ENCODE measurements at regions not wholly inside any gene's neighbourhood (a gene's known extent, or its start where the extent isn't known, plus 50 kb on each side); places are given as distances from the start of the nearest gene placed in this dataset.
"Not testable (repeated sequence)": the region's sequence is repeated elsewhere in the genome, so short reads cannot be mapped to it uniquely, and the experiment has no call there.

GRCh38 chr2:195574312-195574711, 82.7 kb upstream of the SLC39A10 start:
- H3K27ac ChIP-seq (ENCODE audit: insufficient read depth, low read length, poor library complexity, severe bottlenecking): no peak overlapping the region
- no peak overlapping the region for H3K4me3 ChIP-seq (ENCODE audit: insufficient read depth, low read depth, low read length, poor library complexity, severe bottlenecking)
- no peaks in the 10 kb centered on the region for H3K27me3 ChIP-seq (replicated peaks; ENCODE audit: control insufficient read depth, insufficient read depth, low read length, poor library complexity, severe bottlenecking)
- H3K4me1 ChIP-seq (ENCODE audit: control insufficient read depth, insufficient read depth, low read length, poor library complexity, severe bottlenecking): peaks cover 9% of the 10 kb centered on the region
- DNase-seq: no peak
- no peaks in the 10 kb centered on the region for H3K36me3 ChIP-seq (ENCODE audit: control insufficient read depth, insufficient read depth, low read length)
- H3K9me3 ChIP-seq (ENCODE audit: control insufficient read depth, low read length): no peaks in the 10 kb centered on the region

- no peak overlapping the region for H3K27ac ChIP-seq (ENCODE audit: insufficient read depth, low read length, poor library complexity, severe bottlenecking)
- DNase-seq: no peak
- no peak overlapping the region for H3K4me3 ChIP-seq (ENCODE audit: insufficient read depth, low read depth, low read length, poor library complexity, severe bottlenecking)
- no peaks in the 10 kb centered on the region for H3K27me3 ChIP-seq (replicated peaks; ENCODE audit: control insufficient read depth, insufficient read depth, low read length, poor library complexity, severe bottlenecking)
- no peaks in the 10 kb centered on the region for H3K36me3 ChIP-seq (ENCODE audit: control insufficient read depth, insufficient read depth, low read length)
- H3K4me1 ChIP-seq (ENCODE audit: control insufficient read depth, insufficient read depth, low read length, poor library complexity, severe bottlenecking): peaks cover 5% of the 10 kb centered on the region
- H3K9me3 ChIP-seq (ENCODE audit: control insufficient read depth, low read length): no peaks in the 10 kb centered on the region
These were observed 83.9 kb upstream of the SLC39A10 start for GRCh38 chr2:195572895-195573683.

GRCh38 chr2:195570329-195570728, 86.7 kb upstream of the SLC39A10 start:
- no peak for DNase-seq
- no peaks in the 10 kb centered on the region for H3K9me3 ChIP-seq (ENCODE audit: control insufficient read depth, low read length)
- H3K27ac ChIP-seq (ENCODE audit: insufficient read depth, low read length, poor library complexity, severe bottlenecking): no peak overlapping the region
- H3K27me3 ChIP-seq (replicated peaks; ENCODE audit: control insufficient read depth, insufficient read depth, low read length, poor library complexity, severe bottlenecking): no peaks in the 10 kb centered on the region
- no peak overlapping the region for H3K4me3 ChIP-seq (ENCODE audit: insufficient read depth, low read depth, low read length, poor library complexity, severe bottlenecking)
- no peaks in the 10 kb centered on the region for H3K36me3 ChIP-seq (ENCODE audit: control insufficient read depth, insufficient read depth, low read length)
- peaks cover 5% of the 10 kb centered on the region for H3K4me1 ChIP-seq (ENCODE audit: control insufficient read depth, insufficient read depth, low read length, poor library complexity, severe bottlenecking)

- Histone ChIP-seq H3K36me3 (ENCODE audit: control insufficient read depth, insufficient read depth, low read length) (no peaks in the 10 kb centered on the region), H3K27ac (ENCODE audit: insufficient read depth, low read length, poor library complexity, severe bottlenecking) (no peak overlapping the region), H3K9me3 (ENCODE audit: control insufficient read depth, low read length) (no peaks in the 10 kb centered on the region), H3K27me3 (replicated peaks; ENCODE audit: control insufficient read depth, insufficient read depth, low read length, poor library complexity, severe bottlenecking) (no peaks in the 10 kb centered on the region), H3K4me3 (ENCODE audit: insufficient read depth, low read depth, low read length, poor library complexity, severe bottlenecking) (no peak overlapping the region), H3K4me1 (ENCODE audit: control insufficient read depth, insufficient read depth, low read length, poor library complexity, severe bottlenecking) (peaks cover 5% of the 10 kb centered on the region)
- DNase-seq: no peak
These were observed 87.8 kb upstream of the SLC39A10 start for GRCh38 chr2:195569255-195569654.

- H3K9me3 ChIP-seq (ENCODE audit: control insufficient read depth, low read length); H3K4me3 ChIP-seq (ENCODE audit: insufficient read depth, low read depth, low read length, poor library complexity, severe bottlenecking); DNase-seq; H3K36me3 ChIP-seq (ENCODE audit: control insufficient read depth, insufficient read depth, low read length); H3K27me3 ChIP-seq (replicated peaks; ENCODE audit: control insufficient read depth, insufficient read depth, low read length, poor library complexity, severe bottlenecking): not testable (repeated sequence)
- Histone ChIP-seq H3K27ac (ENCODE audit: insufficient read depth, low read length, poor library complexity, severe bottlenecking) (peak overlapping the region; percentile 49), H3K4me1 (ENCODE audit: control insufficient read depth, insufficient read depth, low read length, poor library complexity, severe bottlenecking) (peaks cover 37% of the 10 kb centered on the region)
These were observed 92.3 kb upstream of the SLC39A10 start for GRCh38 chr2:195564625-195565135.

- DNase-seq: no peak
- Histone ChIP-seq H3K27me3 (replicated peaks; ENCODE audit: control insufficient read depth, insufficient read depth, low read length, poor library complexity, severe bottlenecking) (no peaks in the 10 kb centered on the region), H3K36me3 (ENCODE audit: control insufficient read depth, insufficient read depth, low read length) (no peaks in the 10 kb centered on the region), H3K4me3 (ENCODE audit: insufficient read depth, low read depth, low read length, poor library complexity, severe bottlenecking) (no peak overlapping the region), H3K9me3 (ENCODE audit: control insufficient read depth, low read length) (no peaks in the 10 kb centered on the region), H3K4me1 (ENCODE audit: control insufficient read depth, insufficient read depth, low read length, poor library complexity, severe bottlenecking) (peaks cover 41% of the 10 kb centered on the region), H3K27ac (ENCODE audit: insufficient read depth, low read length, poor library complexity, severe bottlenecking) (peak overlapping the region; percentile 49)
These were observed 93.0 kb upstream of the SLC39A10 start for GRCh38 chr2:195563857-195564512.

- Histone ChIP-seq H3K9me3 (ENCODE audit: control insufficient read depth, low read length) (no peaks in the 10 kb centered on the region), H3K27ac (ENCODE audit: insufficient read depth, low read length, poor library complexity, severe bottlenecking) (peak overlapping the region; percentile 69), H3K4me3 (ENCODE audit: insufficient read depth, low read depth, low read length, poor library complexity, severe bottlenecking) (peak overlapping the region; percentile 31), H3K27me3 (replicated peaks; ENCODE audit: control insufficient read depth, insufficient read depth, low read length, poor library complexity, severe bottlenecking) (no peaks in the 10 kb centered on the region), H3K36me3 (ENCODE audit: control insufficient read depth, insufficient read depth, low read length) (no peaks in the 10 kb centered on the region), H3K4me1 (ENCODE audit: control insufficient read depth, insufficient read depth, low read length, poor library complexity, severe bottlenecking) (peaks cover 41% of the 10 kb centered on the region)
- no peak for DNase-seq
These were observed 94.2 kb upstream of the SLC39A10 start for GRCh38 chr2:195562570-195563566.

GRCh38 chr2:195561116-195561921, 95.7 kb upstream of the SLC39A10 start:
- Histone ChIP-seq H3K4me1 (ENCODE audit: control insufficient read depth, insufficient read depth, low read length, poor library complexity, severe bottlenecking) (peaks cover 41% of the 10 kb centered on the region), H3K9me3 (ENCODE audit: control insufficient read depth, low read length) (no peaks in the 10 kb centered on the region), H3K27ac (ENCODE audit: insufficient read depth, low read length, poor library complexity, severe bottlenecking) (peak overlapping the region; percentile 69), H3K4me3 (ENCODE audit: insufficient read depth, low read depth, low read length, poor library complexity, severe bottlenecking) (no peak overlapping the region), H3K27me3 (replicated peaks; ENCODE audit: control insufficient read depth, insufficient read depth, low read length, poor library complexity, severe bottlenecking) (no peaks in the 10 kb centered on the region), H3K36me3 (ENCODE audit: control insufficient read depth, insufficient read depth, low read length) (no peaks in the 10 kb centered on the region)
- no peak for DNase-seq

- H3K4me3 ChIP-seq (ENCODE audit: insufficient read depth, low read depth, low read length, poor library complexity, severe bottlenecking): peak overlapping the region; percentile 5
- no peaks in the 10 kb centered on the region for H3K27me3 ChIP-seq (replicated peaks; ENCODE audit: control insufficient read depth, insufficient read depth, low read length, poor library complexity, severe bottlenecking)
- H3K27ac ChIP-seq (ENCODE audit: insufficient read depth, low read length, poor library complexity, severe bottlenecking): peak overlapping the region; percentile 69
- no peak for DNase-seq
- H3K36me3 ChIP-seq (ENCODE audit: control insufficient read depth, insufficient read depth, low read length): no peaks in the 10 kb centered on the region
- no peaks in the 10 kb centered on the region for H3K9me3 ChIP-seq (ENCODE audit: control insufficient read depth, low read length)
- peaks cover 41% of the 10 kb centered on the region for H3K4me1 ChIP-seq (ENCODE audit: control insufficient read depth, insufficient read depth, low read length, poor library complexity, severe bottlenecking)
These were observed 96.7 kb upstream of the SLC39A10 start for GRCh38 chr2:195560209-195560895.
